GM04503 (cell line): ENCODE measurements at regions not wholly inside any gene's neighbourhood (a gene's known extent, or its start where the extent isn't known, plus 50 kb on each side); places are given as distances from the start of the nearest gene placed in this dataset.

ENCODE experiments used
- DNase-seq: peaks from one replicate; pipeline ENCODE4 v3.0.0-alpha.2; 2012; ENCODE audit warnings: low read depth

DNA sequence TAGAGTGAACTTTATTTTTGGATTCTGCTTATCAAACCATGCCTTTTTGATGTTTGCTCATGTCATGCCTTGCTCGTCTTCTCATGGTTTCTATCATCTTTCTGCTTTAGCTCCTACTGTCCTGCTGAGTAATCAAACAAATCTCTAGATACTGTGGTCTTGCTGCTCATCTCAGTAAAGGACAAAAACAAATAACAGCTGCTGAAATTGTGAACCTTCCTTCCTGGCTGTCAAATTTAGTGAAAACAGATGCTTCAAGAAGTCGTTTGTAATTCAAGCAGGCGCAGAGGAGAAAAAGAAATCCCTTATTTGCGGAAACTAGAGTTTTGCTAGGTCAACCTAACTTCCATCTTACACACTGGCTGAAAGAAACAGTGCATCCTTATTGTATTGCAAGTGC is 616.1 kb upstream of the ALCAM start:
- no peak for DNase-seq

- no peak for DNase-seq
These were observed 610.9 kb upstream of the ALCAM start for GRCh38 chr3:104755791-104756190.

GRCh38 chr3:104763007-104763406 is 603.7 kb upstream of the ALCAM start:
- DNase-seq = peak; percentile 11

DNA sequence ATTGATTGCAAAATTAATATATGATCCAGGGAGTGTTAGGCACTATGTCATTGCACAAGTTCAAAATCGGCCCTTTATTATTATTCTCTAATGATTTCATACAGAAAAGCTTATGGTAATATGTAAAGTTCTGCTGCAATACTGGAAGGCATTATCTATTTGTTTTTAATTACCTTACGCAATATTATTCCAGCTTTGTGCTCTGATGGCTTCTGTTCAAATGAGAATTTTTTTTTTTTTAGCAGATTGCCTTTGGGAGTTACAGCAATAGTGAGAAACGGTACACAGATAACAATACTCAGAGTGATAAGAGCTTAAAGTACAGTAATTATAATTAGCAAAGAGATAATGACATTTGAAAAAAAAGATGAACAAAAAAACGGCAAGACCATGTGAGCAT is 602.2 kb upstream of the ALCAM start:
- no peak for DNase-seq

- no peak for DNase-seq
These were observed 597.8 kb upstream of the ALCAM start for GRCh38 chr3:104768886-104769285.

DNA sequence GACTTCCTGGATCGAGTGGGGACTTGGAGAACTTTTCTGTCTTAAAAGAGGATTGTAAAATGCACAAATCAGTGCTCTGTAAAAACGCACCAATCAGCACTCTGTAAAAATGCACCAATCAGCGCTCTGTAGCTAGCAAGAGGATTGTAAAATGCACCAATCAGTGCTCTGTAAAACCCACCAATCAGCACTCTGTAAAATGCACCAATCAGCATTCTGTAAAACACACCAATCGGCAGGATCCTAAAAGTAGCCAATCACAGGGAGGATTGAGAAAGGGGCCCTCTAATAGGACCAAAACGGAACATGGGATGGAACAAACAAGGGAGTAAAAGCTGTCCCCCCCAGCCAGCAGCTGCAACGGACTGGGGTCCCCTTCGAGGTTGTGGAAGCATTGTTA is 587.4 kb upstream of the ALCAM start:
- no peak for DNase-seq

DNA sequence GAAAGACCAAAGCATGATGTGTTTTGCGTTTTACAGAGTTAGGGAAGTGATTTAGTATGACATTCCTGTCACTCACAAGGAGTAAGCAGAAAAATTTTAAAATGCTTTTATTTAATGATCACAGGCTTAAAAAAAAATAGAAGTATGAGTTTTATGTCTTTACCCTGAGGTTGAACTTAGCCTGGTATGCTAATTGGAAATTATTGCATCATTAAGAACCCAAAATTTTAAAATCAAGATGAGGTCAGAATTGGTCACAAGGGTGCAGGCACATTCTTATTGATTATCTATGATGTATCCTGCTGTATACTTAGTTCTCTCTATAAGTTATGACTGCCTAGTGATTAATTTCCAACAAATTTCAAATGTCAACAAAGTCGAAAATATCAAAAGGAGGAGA is 585.6 kb upstream of the ALCAM start:
- DNase-seq = no peak

GRCh38 chr3:104785947-104786346 is 580.8 kb upstream of the ALCAM start:
- no peak for DNase-seq

- DNase-seq = no peak
These were observed 579.4 kb upstream of the ALCAM start for GRCh38 chr3:104787306-104787705.

GRCh38 chr3:104788807-104789206 is 577.9 kb upstream of the ALCAM start:
- no peak for DNase-seq

DNA sequence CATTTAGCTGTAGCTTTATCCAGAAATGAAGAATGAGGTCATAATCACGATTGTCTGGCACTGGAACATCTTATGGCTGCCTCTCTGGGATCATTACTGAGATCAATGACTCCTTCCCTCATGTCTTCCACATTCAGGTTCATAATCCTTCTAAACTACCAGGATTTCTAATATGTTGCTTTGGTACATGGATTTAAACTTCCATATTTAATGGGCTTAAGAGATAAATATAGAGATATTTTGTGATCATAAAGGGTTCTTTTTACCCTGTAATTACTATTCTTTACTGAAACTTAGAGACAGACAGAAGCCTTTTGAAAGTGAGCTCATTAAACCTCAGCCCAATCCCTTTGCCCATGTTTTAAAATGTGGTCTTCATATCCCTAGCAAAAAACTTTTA is 575.4 kb upstream of the ALCAM start:
- DNase-seq = no peak

GRCh38 chr3:104796556-104796955 is 570.2 kb upstream of the ALCAM start:
- no peak for DNase-seq

- no peak for DNase-seq
These were observed 561.7 kb upstream of the ALCAM start for GRCh38 chr3:104805042-104805441.

DNA sequence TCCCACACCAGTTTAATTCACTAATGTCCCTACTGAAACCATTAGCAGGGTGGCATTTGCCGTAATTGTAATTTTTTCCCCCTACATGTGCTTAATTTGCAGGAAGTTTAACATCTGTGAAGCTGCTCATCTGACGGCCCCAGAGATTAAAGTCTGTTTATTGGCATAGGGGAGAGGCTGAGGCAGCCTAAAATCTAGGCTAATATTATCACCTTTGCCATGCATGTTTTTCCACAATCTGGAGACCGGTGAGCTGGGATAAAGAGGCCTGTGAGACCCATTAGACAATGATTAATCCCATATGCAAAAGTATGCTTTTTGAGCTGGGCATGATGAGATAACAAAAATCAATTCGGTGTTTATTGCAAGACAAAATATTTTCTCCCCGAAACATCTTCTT is 561.2 kb upstream of the ALCAM start:
- no peak for DNase-seq

DNA sequence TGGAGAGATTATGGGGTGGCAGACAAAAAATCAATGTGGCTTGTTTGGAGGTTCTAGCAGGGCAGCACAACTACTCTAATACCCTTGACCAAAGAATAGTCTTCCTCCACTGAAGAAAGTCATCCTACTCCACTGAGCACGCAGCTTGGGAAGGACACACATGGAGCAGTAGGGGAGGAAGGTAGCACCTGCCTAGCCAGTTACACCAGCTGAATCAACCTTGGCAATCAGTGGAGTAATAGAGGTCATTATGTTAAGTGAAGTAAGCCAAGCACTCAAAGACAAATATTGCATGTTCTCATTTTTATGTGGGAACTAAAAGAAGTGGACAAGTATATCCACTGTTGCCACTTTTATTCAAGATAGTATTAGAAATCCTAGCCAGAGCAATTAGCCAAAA is 555.8 kb upstream of the ALCAM start:
- no peak for DNase-seq

DNA sequence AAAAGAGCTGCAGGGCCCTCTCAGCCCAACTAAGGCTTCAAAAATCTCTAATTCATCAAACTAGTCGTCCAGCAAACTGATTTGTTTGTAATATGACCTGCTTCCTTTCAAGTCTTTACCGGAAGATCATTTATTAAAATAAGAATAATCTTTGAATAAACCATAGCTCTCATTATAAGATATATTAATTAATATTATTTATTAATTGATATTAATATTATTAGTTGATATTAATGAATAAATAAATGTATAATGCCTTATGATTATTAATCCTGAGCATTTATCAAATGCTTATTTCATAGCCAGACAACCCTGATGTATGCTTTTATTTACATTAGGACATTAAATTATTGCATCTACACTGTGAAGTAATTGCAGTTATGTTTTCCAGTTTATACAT is 550.7 kb upstream of the ALCAM start:
- DNase-seq = no peak

GRCh38 chr3:104816716-104817115 is 550.0 kb upstream of the ALCAM start:
- DNase-seq = no peak

- no peak for DNase-seq
These were observed 547.4 kb upstream of the ALCAM start for GRCh38 chr3:104819333-104819732.

DNA sequence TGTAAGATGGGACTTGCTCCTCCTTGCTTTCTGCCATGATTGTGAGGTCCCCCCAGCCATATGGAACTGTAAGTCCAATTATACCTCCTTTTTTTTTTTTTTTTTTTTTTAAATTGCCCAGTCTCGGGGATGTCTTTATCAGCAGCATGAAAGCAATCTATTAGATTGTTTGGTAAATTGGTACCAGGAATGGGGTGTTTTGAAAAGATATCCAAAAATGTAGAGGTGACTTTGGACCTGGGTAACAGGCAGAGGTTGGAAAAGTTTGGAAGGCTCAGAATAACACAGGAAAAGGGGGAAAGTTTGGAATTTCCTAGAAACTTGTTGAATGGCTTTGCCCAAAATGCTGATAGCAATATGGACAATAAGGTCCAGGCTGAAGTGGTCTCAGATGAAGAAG is 545.8 kb upstream of the ALCAM start:
- DNase-seq = no peak

DNA sequence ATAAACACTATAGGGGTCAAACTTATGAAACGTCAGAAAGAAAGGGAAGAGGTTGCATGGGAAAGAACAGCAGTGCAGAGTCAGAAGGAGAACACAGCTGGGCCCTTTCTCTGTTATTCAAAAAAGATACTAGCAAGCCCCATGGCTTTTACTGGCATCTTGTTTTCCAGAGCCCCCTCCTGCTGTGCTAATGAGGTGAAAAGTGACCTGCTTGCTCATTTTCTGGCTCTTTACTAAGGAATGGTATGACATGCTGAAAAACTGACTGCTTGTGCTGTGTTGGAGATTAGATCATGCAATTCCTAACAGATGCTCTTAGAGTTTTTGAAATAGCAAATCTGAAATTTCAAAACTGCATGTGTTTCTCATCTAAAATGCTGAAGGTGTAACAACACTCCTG is 541.6 kb upstream of the ALCAM start:
- no peak for DNase-seq

GRCh38 chr3:104831071-104831470 is 535.6 kb upstream of the ALCAM start:
- DNase-seq = no peak

DNA sequence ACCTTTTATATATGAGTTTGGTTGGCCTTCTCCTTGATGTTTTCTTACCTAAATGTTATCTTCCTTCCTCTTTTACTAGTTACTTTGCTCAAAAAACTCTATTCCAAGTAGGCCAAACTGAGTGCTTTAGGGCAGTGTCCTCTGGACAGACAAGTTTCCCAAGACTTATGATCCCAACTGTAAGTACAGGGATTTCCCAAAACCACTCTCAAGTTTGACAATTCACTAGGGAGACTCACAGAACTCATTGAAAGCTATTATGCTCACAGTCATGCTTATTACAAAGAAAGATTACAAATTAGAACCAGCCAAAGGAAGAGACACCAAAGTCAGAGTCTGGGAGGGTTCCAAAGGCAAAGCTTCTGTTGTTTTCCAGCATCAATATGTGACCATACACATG is 534.2 kb upstream of the ALCAM start:
- no peak for DNase-seq

- DNase-seq = no peak
These were observed 531.3 kb upstream of the ALCAM start for GRCh38 chr3:104835376-104835775.

DNA sequence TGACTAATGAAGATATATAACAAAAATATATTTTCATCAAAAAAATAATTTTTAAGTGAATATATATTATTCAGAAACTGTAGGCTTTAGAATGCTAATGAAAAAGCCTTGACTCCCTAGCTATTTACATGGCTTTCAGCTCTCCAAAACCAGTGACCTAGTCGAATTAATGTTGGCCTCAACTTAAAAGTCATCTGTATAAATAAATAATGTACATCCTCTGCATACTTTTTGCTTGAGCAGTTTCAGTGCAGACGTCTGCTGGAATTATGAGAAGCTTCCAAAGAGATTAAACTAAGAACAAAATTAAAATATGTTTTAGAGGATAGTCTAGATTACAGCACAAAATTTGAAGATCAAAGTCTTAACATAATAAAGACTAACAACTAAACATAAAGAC is 520.4 kb upstream of the ALCAM start:
- DNase-seq = no peak

- no peak for DNase-seq
These were observed 517.6 kb upstream of the ALCAM start for GRCh38 chr3:104849070-104849469.
